ENCODE measurements at regions not wholly inside any gene's neighbourhood (a gene's known extent, or its start where the extent isn't known, plus 50 kb on each side); places are given as distances from the start of the nearest gene placed in this dataset.

- Histone ChIP-seq H3K27me3 (no peaks in the 10 kb centered on the region), H3K36me3 (no peaks in the 10 kb centered on the region), H3K27ac (no peak overlapping the region), H3K4me3 (no peak overlapping the region), H3K4me1 (no peaks in the 10 kb centered on the region), H3K9me3 (no peaks in the 10 kb centered on the region)
- ATAC-seq (no peak), DNase-seq (no peak)
- TF ChIP-seq CTCF (IDR thresholded peaks at IDR 0.05) = no peak
- no peak for TF ChIP-seq POLR2A (IDR thresholded peaks at IDR 0.05)
- WGBS (ENCODE audit: insufficient coverage, low coverage, low lambda C conversion rate, missing lambda C conversion rate) = 50% methylated on average over 1 of the region's 1 CpG
- intact Hi-C loops (cut with DNase I) = no loop called here
Observed at GRCh38 chr6:164275773-164276172, 861.3 kb downstream of the QKI start.

GRCh38 chr6:164274493-164274892 is 860.0 kb downstream of the QKI start:
- TF ChIP-seq POLR2A (IDR thresholded peaks at IDR 0.05) (no peak), CTCF (IDR thresholded peaks at IDR 0.05) (no peak)
- no peaks in the 10 kb centered on the region for H3K9me3 ChIP-seq
- H3K36me3 ChIP-seq = no peaks in the 10 kb centered on the region
- no peak overlapping the region for H3K4me3 ChIP-seq
- intact Hi-C loops (cut with DNase I) = no loop called here
- WGBS (ENCODE audit: insufficient coverage, low coverage, low lambda C conversion rate, missing lambda C conversion rate) = 40% methylated on average over 2 of the region's 2 CpGs
- no peak for DNase-seq
- no peaks in the 10 kb centered on the region for H3K27me3 ChIP-seq
- no peaks in the 10 kb centered on the region for H3K4me1 ChIP-seq
- no peak for ATAC-seq
- no peak overlapping the region for H3K27ac ChIP-seq

- Histone ChIP-seq H3K4me1 (no peaks in the 10 kb centered on the region), H3K36me3 (no peaks in the 10 kb centered on the region), H3K27ac (no peak overlapping the region), H3K9me3 (no peaks in the 10 kb centered on the region), H3K27me3 (no peaks in the 10 kb centered on the region), H3K4me3 (no peak overlapping the region)
- intact Hi-C loops (cut with DNase I) = no loop called here
- DNase-seq (no peak), ATAC-seq (no peak)
- 0% methylated on average over 2 of the region's 3 CpGs for WGBS (ENCODE audit: insufficient coverage, low coverage, low lambda C conversion rate, missing lambda C conversion rate)
- TF ChIP-seq CTCF (IDR thresholded peaks at IDR 0.05) = no peak
- no peak for TF ChIP-seq POLR2A (IDR thresholded peaks at IDR 0.05)
Observed at GRCh38 chr6:164273491-164273890, 859.0 kb downstream of the QKI start.

- no peak for ATAC-seq
- Histone ChIP-seq H3K4me3 (no peak overlapping the region), H3K27ac (no peak overlapping the region), H3K36me3 (no peaks in the 10 kb centered on the region), H3K27me3 (peaks cover 0 to 5% of the 10 kb centered on the region in 2 donors), H3K9me3 (no peaks in the 10 kb centered on the region), H3K4me1 (no peaks in the 10 kb centered on the region)
- intact Hi-C loops (cut with DNase I) = no loop called here
- DNase-seq = no peak
- WGBS (ENCODE audit: insufficient coverage, low coverage, low lambda C conversion rate, missing lambda C conversion rate) = 31% methylated on average over 3 of the region's 3 CpGs
- TF ChIP-seq POLR2A (IDR thresholded peaks at IDR 0.05) = no peak
- TF ChIP-seq CTCF (IDR thresholded peaks at IDR 0.05) = no peak
Observed at GRCh38 chr6:164266851-164267250, 852.3 kb downstream of the QKI start.

GRCh38 chr6:164262348-164262747 is 847.8 kb downstream of the QKI start:
- Histone ChIP-seq H3K4me1 (no peaks in the 10 kb centered on the region), H3K9me3 (no peaks in the 10 kb centered on the region), H3K4me3 (no peak overlapping the region), H3K36me3 (no peaks in the 10 kb centered on the region), H3K27ac (no peak overlapping the region), H3K27me3 (peaks cover 0 to 5% of the 10 kb centered on the region in 2 donors)
- ATAC-seq (no peak), DNase-seq (no peak)
- no peak for TF ChIP-seq POLR2A (IDR thresholded peaks at IDR 0.05)
- TF ChIP-seq CTCF (IDR thresholded peaks at IDR 0.05) = no peak
- intact Hi-C loops (cut with DNase I) = no loop called here
- WGBS (ENCODE audit: insufficient coverage, low coverage, low lambda C conversion rate, missing lambda C conversion rate) = 83% methylated on average over 2 of the region's 5 CpGs
